Globus pallidus (tissue), 1 donor: ENCODE measurements at regions not wholly inside any gene's neighbourhood (a gene's known extent, or its start where the extent isn't known, plus 50 kb on each side); places are given as distances from the start of the nearest gene placed in this dataset.

Experiments used
- DNase-seq: peaks from one replicate; pipeline ENCODE4 v3.0.0-alpha.2; 2015; ENCODE audit warnings: low spot score

GRCh38 chr1:87820668-87821334, 492.1 kb downstream of the LMO4 start:
- no peak for DNase-seq

GRCh38 chr1:87821335-87821697, 492.6 kb downstream of the LMO4 start:
- DNase-seq = no peak

- DNase-seq = peak; percentile 37
Measured at GRCh38 chr1:87826681-87827251, 498.1 kb downstream of the LMO4 start.

GRCh38 chr1:87829360-87829759, 500.7 kb downstream of the LMO4 start:
- DNase-seq = no peak

- DNase-seq = no peak
Measured at GRCh38 chr1:87830432-87830978, 501.8 kb downstream of the LMO4 start.

- no peak for DNase-seq
Measured at GRCh38 chr1:87833166-87833565, 504.5 kb downstream of the LMO4 start.

GRCh38 chr1:87834151-87834550, 505.5 kb downstream of the LMO4 start:
- DNase-seq = no peak

GRCh38 chr1:87834941-87835340, 506.3 kb downstream of the LMO4 start:
- DNase-seq = no peak

- no peak for DNase-seq
Measured at GRCh38 chr1:87840767-87841166, 512.1 kb downstream of the LMO4 start.

- no peak for DNase-seq
Measured at GRCh38 chr1:87841332-87841731, 512.7 kb downstream of the LMO4 start.

- no peak for DNase-seq
Measured at GRCh38 chr1:87842156-87842555, 513.5 kb downstream of the LMO4 start.

- no peak for DNase-seq
Measured at GRCh38 chr1:87844251-87844650, 515.6 kb downstream of the LMO4 start.

GRCh38 chr1:87851490-87851889, 522.8 kb downstream of the LMO4 start:
- DNase-seq = no peak

- DNase-seq = no peak
Measured at GRCh38 chr1:87852410-87853161, 523.9 kb downstream of the LMO4 start.

- no peak for DNase-seq
Measured at GRCh38 chr1:87853576-87854351, 525.1 kb downstream of the LMO4 start.

GRCh38 chr1:87863317-87863716, 534.6 kb downstream of the LMO4 start:
- DNase-seq = no peak

GRCh38 chr1:87864676-87865075, 536.0 kb downstream of the LMO4 start:
- peak; percentile 5 for DNase-seq

- no peak for DNase-seq
Measured at GRCh38 chr1:87866416-87866815, 537.7 kb downstream of the LMO4 start.

- no peak for DNase-seq
Measured at GRCh38 chr1:87867626-87868025, 538.9 kb downstream of the LMO4 start.

- peak; percentile 0 for DNase-seq
Measured at GRCh38 chr1:87869567-87869966, 540.9 kb downstream of the LMO4 start.

- no peak for DNase-seq
Measured at GRCh38 chr1:87872189-87872588, 543.5 kb downstream of the LMO4 start.

- DNase-seq = no peak
Measured at GRCh38 chr1:87872692-87873091, 544.0 kb downstream of the LMO4 start.
